D721Med (cell line): ENCODE measurements at regions not wholly inside any gene's neighbourhood (a gene's known extent, or its start where the extent isn't known, plus 50 kb on each side); places are given as distances from the start of the nearest gene placed in this dataset.

ENCODE experiments used
- DNase-seq: peaks from one replicate; pipeline ENCODE4 v3.0.0; 2011; ENCODE audit warnings: low spot score; ENCODE audit not compliant: insufficient read length
- FAIRE-seq: peaks from 2 replicates; lab custom pipeline; 2011; peaks lifted over from hg19 to GRCh38; lab: Jason Lieb, UNC
- TF ChIP-seq, protein P1 (sequence below): IDR thresholded peaks from 2 replicates; pipeline ENCODE4 v1.5.1; 2012; ENCODE audit warnings: mild to moderate bottlenecking, control low read depth; ENCODE audit not compliant: insufficient read depth; ENCODE audit errors: missing control alignments

GRCh38 chr3:67215690-67216089 is 217.6 kb downstream of the KBTBD8 start:
- TF ChIP-seq, protein P1, sequence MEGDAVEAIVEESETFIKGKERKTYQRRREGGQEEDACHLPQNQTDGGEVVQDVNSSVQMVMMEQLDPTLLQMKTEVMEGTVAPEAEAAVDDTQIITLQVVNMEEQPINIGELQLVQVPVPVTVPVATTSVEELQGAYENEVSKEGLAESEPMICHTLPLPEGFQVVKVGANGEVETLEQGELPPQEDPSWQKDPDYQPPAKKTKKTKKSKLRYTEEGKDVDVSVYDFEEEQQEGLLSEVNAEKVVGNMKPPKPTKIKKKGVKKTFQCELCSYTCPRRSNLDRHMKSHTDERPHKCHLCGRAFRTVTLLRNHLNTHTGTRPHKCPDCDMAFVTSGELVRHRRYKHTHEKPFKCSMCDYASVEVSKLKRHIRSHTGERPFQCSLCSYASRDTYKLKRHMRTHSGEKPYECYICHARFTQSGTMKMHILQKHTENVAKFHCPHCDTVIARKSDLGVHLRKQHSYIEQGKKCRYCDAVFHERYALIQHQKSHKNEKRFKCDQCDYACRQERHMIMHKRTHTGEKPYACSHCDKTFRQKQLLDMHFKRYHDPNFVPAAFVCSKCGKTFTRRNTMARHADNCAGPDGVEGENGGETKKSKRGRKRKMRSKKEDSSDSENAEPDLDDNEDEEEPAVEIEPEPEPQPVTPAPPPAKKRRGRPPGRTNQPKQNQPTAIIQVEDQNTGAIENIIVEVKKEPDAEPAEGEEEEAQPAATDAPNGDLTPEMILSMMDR: no peak
- DNase-seq (no peak), FAIRE-seq (no peak)

- DNase-seq (no peak), FAIRE-seq (no peak)
- TF ChIP-seq, protein P1: no peak
Observed at GRCh38 chr3:67227030-67227429, 228.9 kb downstream of the KBTBD8 start.

DNA sequence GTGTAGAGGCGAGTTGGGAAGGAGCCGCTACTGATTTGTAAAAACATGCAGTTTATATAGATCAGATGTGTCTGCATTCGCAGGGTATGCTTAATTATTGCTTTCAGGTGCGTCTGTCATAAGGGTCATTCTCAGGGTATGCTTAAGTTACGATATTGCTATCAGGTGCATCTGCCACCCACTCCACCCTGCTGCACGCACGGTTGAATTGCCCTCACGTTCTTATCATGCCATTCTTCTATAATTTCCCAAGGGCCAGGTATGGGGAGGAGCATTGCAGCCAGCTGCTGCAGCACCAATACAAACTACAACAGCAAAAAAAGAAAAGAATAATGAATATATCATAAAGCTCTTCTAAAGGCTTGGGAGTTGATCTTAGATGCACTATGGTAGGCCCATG is 230.0 kb downstream of the KBTBD8 start:
- DNase-seq (no peak), FAIRE-seq (no peak)
- TF ChIP-seq, protein P1: no peak

- no peak for FAIRE-seq
- TF ChIP-seq, protein P1: no peak
- DNase-seq: no peak
Observed at GRCh38 chr3:67232642-67233041, 234.5 kb downstream of the KBTBD8 start.

DNA sequence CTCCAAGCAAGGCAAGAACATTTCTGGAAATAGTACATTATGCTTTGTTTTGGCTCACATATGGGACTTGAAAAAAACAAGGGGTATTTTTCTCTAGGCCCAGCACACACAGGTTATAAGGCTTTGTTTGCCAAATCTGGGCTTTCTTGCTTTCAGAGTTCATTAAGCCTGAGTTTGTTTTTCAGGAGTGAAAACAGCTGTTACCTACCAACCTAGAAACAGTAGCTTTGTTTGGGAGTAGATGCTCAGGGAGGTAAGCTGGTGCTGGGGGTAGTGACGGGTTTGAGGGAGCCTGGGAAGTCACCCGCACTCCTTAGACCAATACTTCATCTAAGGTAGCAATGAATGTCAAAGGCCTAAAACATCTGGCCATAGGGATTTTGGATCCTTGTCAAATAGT is 241.2 kb downstream of the KBTBD8 start:
- DNase-seq: no peak
- TF ChIP-seq, protein P1: no peak
- FAIRE-seq: no peak

DNA sequence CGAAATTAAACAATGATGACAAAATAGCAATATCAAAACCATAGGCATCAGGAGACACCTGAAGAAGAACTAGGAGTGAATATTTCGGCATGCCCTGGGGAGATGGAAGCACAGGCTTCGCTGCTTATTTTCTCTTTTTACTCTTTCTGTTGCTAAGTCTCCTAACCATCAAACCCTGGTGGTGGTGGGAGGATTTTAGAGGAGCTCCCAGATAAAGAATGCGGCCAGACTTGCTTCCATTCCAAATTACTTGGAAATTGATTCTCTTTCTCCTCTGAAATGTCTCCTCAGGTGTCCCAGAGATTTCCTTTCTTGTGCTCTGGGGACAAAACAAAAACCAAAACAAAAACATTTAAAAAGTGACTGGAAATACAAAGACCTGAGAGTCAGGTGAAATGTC is 243.0 kb downstream of the KBTBD8 start:
- TF ChIP-seq, protein P1: no peak
- DNase-seq (no peak), FAIRE-seq (no peak)

DNA sequence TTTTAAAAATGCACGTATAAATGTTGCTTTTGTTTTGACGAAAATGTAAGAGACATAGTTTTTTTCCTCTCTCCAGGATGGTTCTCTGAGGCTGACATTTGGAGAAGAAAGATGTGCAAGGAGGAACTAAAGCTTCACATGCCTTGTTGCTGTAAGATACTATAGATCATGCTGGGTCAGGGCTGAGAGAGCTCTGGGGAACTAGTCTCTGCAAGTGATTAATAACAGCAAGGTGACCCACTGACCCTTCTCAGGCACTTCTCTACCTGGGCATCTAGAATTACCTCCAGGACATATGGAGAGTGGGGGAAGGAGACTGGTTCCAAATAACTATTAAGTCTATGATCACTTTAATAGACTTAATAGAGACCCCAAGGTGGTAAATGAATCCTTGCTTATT is 246.0 kb downstream of the KBTBD8 start:
- FAIRE-seq: no peak
- TF ChIP-seq, protein P1: no peak

More for the DNA sequence above, 246.0 kb downstream of the KBTBD8 start:
- DNase-seq: no peak
